ENCODE measurements at regions not wholly inside any gene's neighbourhood (a gene's known extent, or its start where the extent isn't known, plus 50 kb on each side); places are given as distances from the start of the nearest gene placed in this dataset.

GRCh38 chrX:39212456-39212855, 411.2 kb downstream of the MID1IP1 start:
- TF ChIP-seq POLR2A (IDR thresholded peaks at IDR 0.05): no peak
- no peak for TF ChIP-seq CTCF (IDR thresholded peaks at IDR 0.05)

Measured in body of pancreas (tissue), 4 donors.